Stimulated activated naive CD8-positive, alpha-beta T cell treated with anti-CD3 and anti-CD28 coated beads, Interleukin-15, amount 100 ng/mL, for 72 hours (primary cell): ENCODE measurements at regions not wholly inside any gene's neighbourhood (a gene's known extent, or its start where the extent isn't known, plus 50 kb on each side); places are given as distances from the start of the nearest gene placed in this dataset.
"Not testable (repeated sequence)": the region's sequence is repeated elsewhere in the genome, so short reads cannot be mapped to it uniquely, and the experiment has no call there.

Experiments
- ATAC-seq: fragments of 150-1000 bp; cut with Tn5 transposase; 2 replicates; pipeline ENCODE4 v1.10.0; 2021; ENCODE audit warnings: mild to moderate bottlenecking, moderate library complexity
- DNase-seq, 2 donors: peaks; one replicate each; pipeline ENCODE4 v3.0.0; 2021 to 2022
- H3K27ac Mint-ChIP-seq, 2 donors: one replicate each; pipeline ENCODE4 v1.8.0; 2022; ENCODE audit warnings: mild to moderate bottlenecking in 2 of 2, mixed read lengths in 2 of 2, moderate library complexity in 2 of 2
- H3K27me3 Mint-ChIP-seq: one replicate; pipeline ENCODE4 v1.8.0; 2022; ENCODE audit warnings: mixed read lengths
- H3K4me1 Mint-ChIP-seq: one replicate; pipeline ENCODE4 v1.8.0; 2022; ENCODE audit warnings: mild to moderate bottlenecking, mixed read lengths
- H3K4me3 Mint-ChIP-seq, 2 donors: one replicate each; pipeline ENCODE4 v1.8.0; 2022; ENCODE audit warnings: mild to moderate bottlenecking in 2 of 2, mixed read lengths in 2 of 2, moderate library complexity in 1 of 2
- H3K9me3 Mint-ChIP-seq, 2 donors: one replicate each; pipeline ENCODE4 v1.8.0; 2022; ENCODE audit warnings: mixed read lengths in 2 of 2

GRCh38 chr4:20086799-20087521, 164.7 kb upstream of the SLIT2 start:
- Mint-ChIP-seq H3K27ac (no peak overlapping the region), H3K9me3 (peaks cover 0 to 10% of the 10 kb centered on the region in 2 donors), H3K4me3 (no peak overlapping the region), H3K27me3 (no peaks in the 10 kb centered on the region), H3K4me1 (no peaks in the 10 kb centered on the region)
- DNase-seq (no peak), ATAC-seq (no peak)

GRCh38 chr4:20086067-20086798, 165.5 kb upstream of the SLIT2 start:
- H3K4me3 Mint-ChIP-seq, result no peak overlapping the region
- no peaks in the 10 kb centered on the region for H3K27me3 Mint-ChIP-seq
- DNase-seq, result no peak
- no peaks in the 10 kb centered on the region for H3K4me1 Mint-ChIP-seq
- ATAC-seq, result no peak
- H3K27ac Mint-ChIP-seq, result no peak overlapping the region
- peaks cover 6 to 17% of the 10 kb centered on the region in 2 donors for H3K9me3 Mint-ChIP-seq

- ATAC-seq (no peak), DNase-seq (no peak)
- Mint-ChIP-seq H3K27me3 (no peaks in the 10 kb centered on the region), H3K4me3 (no peak overlapping the region), H3K9me3 (peaks cover 6 to 21% of the 10 kb centered on the region in 2 donors), H3K27ac (no peak overlapping the region), H3K4me1 (no peaks in the 10 kb centered on the region)
These were observed 166.1 kb upstream of the SLIT2 start for GRCh38 chr4:20085653-20086052.

GRCh38 chr4:20085156-20085555, 166.5 kb upstream of the SLIT2 start:
- Mint-ChIP-seq H3K27me3 (no peaks in the 10 kb centered on the region), H3K4me1 (no peaks in the 10 kb centered on the region), H3K9me3 (peaks cover 6 to 21% of the 10 kb centered on the region in 2 donors), H3K27ac (no peak overlapping the region), H3K4me3 (no peak overlapping the region)
- no peak for DNase-seq
- ATAC-seq, result no peak

- H3K9me3 Mint-ChIP-seq, result peaks cover 6 to 21% of the 10 kb centered on the region in 2 donors
- ATAC-seq, result peak; percentile 67
These were observed 167.2 kb upstream of the SLIT2 start for GRCh38 chr4:20084488-20084887.

GRCh38 chr4:20078644-20079043, 173.1 kb upstream of the SLIT2 start:
- ATAC-seq (no peak), DNase-seq (no peak)
- Mint-ChIP-seq H3K4me1 (no peaks in the 10 kb centered on the region), H3K27ac (no peak overlapping the region), H3K4me3 (no peak overlapping the region), H3K27me3 (no peaks in the 10 kb centered on the region), H3K9me3 (peaks cover 6 to 27% of the 10 kb centered on the region in 2 donors)

More at GRCh38 chr4:20084488-20084887, 167.2 kb upstream of the SLIT2 start:
- DNase-seq, result no peak
- no peak overlapping the region for H3K4me3 Mint-ChIP-seq
- H3K27me3 Mint-ChIP-seq, result no peaks in the 10 kb centered on the region
- H3K27ac Mint-ChIP-seq, result no peak overlapping the region
- no peaks in the 10 kb centered on the region for H3K4me1 Mint-ChIP-seq

GRCh38 chr4:20075248-20075871, 176.3 kb upstream of the SLIT2 start:
- no peaks in the 10 kb centered on the region for H3K4me1 Mint-ChIP-seq
- peaks cover 0 to 7% of the 10 kb centered on the region in 2 donors for H3K9me3 Mint-ChIP-seq
- DNase-seq, result no peak
- no peak overlapping the region for H3K27ac Mint-ChIP-seq
- no peak overlapping the region for H3K4me3 Mint-ChIP-seq
- no peak for ATAC-seq
- no peaks in the 10 kb centered on the region for H3K27me3 Mint-ChIP-seq

GRCh38 chr4:20074450-20074849, 177.3 kb upstream of the SLIT2 start:
- Mint-ChIP-seq H3K9me3 (peaks cover 0 to 7% of the 10 kb centered on the region in 2 donors), H3K4me1 (no peaks in the 10 kb centered on the region), H3K4me3 (no peak overlapping the region), H3K27ac (no peak overlapping the region), H3K27me3 (no peaks in the 10 kb centered on the region)
- DNase-seq, result no peak
- no peak for ATAC-seq

GRCh38 chr4:20065952-20066351, 185.8 kb upstream of the SLIT2 start:
- Mint-ChIP-seq H3K27me3 (no peaks in the 10 kb centered on the region), H3K27ac (no peak overlapping the region), H3K4me1 (no peaks in the 10 kb centered on the region), H3K4me3 (no peak overlapping the region), H3K9me3 (peaks cover 4 to 15% of the 10 kb centered on the region in 2 donors)
- ATAC-seq (no peak), DNase-seq (no peak)

GRCh38 chr4:20062857-20063256, 188.8 kb upstream of the SLIT2 start:
- H3K4me1 Mint-ChIP-seq, H3K27ac Mint-ChIP-seq, H3K4me3 Mint-ChIP-seq, DNase-seq, ATAC-seq, H3K27me3 Mint-ChIP-seq: not testable (repeated sequence)
- H3K9me3 Mint-ChIP-seq, result peaks cover 4 to 20% of the 10 kb centered on the region in 2 donors

GRCh38 chr4:20062054-20062453, 189.7 kb upstream of the SLIT2 start:
- DNase-seq (no peak), ATAC-seq (no peak)
- Mint-ChIP-seq H3K27me3 (no peaks in the 10 kb centered on the region), H3K4me1 (no peaks in the 10 kb centered on the region), H3K4me3 (no peak overlapping the region), H3K27ac (no peak overlapping the region), H3K9me3 (peaks cover 4 to 20% of the 10 kb centered on the region in 2 donors)

GRCh38 chr4:20050768-20051167, 200.9 kb upstream of the SLIT2 start:
- H3K27ac Mint-ChIP-seq, result no peak overlapping the region
- H3K27me3 Mint-ChIP-seq, result no peaks in the 10 kb centered on the region
- no peaks in the 10 kb centered on the region for H3K4me1 Mint-ChIP-seq
- no peak for DNase-seq
- peaks cover 0 to 27% of the 10 kb centered on the region in 2 donors for H3K9me3 Mint-ChIP-seq
- no peak overlapping the region for H3K4me3 Mint-ChIP-seq
- no peak for ATAC-seq

- DNase-seq, result no peak
- no peaks in the 10 kb centered on the region for H3K27me3 Mint-ChIP-seq
- no peaks in the 10 kb centered on the region for H3K4me1 Mint-ChIP-seq
- no peak overlapping the region for H3K27ac Mint-ChIP-seq
- no peak for ATAC-seq
- H3K9me3 Mint-ChIP-seq, result peaks cover 0 to 24% of the 10 kb centered on the region in 2 donors
- no peak overlapping the region for H3K4me3 Mint-ChIP-seq
These were observed 201.8 kb upstream of the SLIT2 start for GRCh38 chr4:20049889-20050288.

- ATAC-seq, result no peak
- DNase-seq, result no peak
- no peaks in the 10 kb centered on the region for H3K4me1 Mint-ChIP-seq
- H3K4me3 Mint-ChIP-seq, result no peak overlapping the region
- H3K9me3 Mint-ChIP-seq, result peaks cover 6 to 16% of the 10 kb centered on the region in 2 donors
- no peaks in the 10 kb centered on the region for H3K27me3 Mint-ChIP-seq
- no peak overlapping the region for H3K27ac Mint-ChIP-seq
These were observed 204.6 kb upstream of the SLIT2 start for GRCh38 chr4:20046931-20047677.

GRCh38 chr4:20046179-20046578, 205.5 kb upstream of the SLIT2 start:
- no peaks in the 10 kb centered on the region for H3K4me1 Mint-ChIP-seq
- DNase-seq, result no peak
- H3K4me3 Mint-ChIP-seq, result no peak overlapping the region
- no peaks in the 10 kb centered on the region for H3K27me3 Mint-ChIP-seq
- H3K27ac Mint-ChIP-seq, result no peak overlapping the region
- no peak for ATAC-seq
- peaks cover 6 to 12% of the 10 kb centered on the region in 2 donors for H3K9me3 Mint-ChIP-seq
